ENCODE measurements at regions not wholly inside any gene's neighbourhood (a gene's known extent, or its start where the extent isn't known, plus 50 kb on each side); places are given as distances from the start of the nearest gene placed in this dataset.
"Not testable (repeated sequence)": the region's sequence is repeated elsewhere in the genome, so short reads cannot be mapped to it uniquely, and the experiment has no call there.

- Histone ChIP-seq H3K27me3 (replicated peaks; ENCODE audit: insufficient read depth) (no peaks in the 10 kb centered on the region), H3K79me2 (ENCODE audit: insufficient read depth) (no peaks in the 10 kb centered on the region), H3K9ac (no peak overlapping the region), H3F3A (ENCODE audit: insufficient read depth) (no peaks in the 10 kb centered on the region), H3K4me3 (no peak overlapping the region), H3K9me3 (ENCODE audit: low read depth) (no peaks in the 10 kb centered on the region), H3K36me3 (ENCODE audit: low read depth) (no peaks in the 10 kb centered on the region), H4K20me1 (ENCODE audit: insufficient read depth) (no peaks in the 10 kb centered on the region), H3K9me2 (ENCODE audit: insufficient read depth) (no peaks in the 10 kb centered on the region), H3K4me2 (ENCODE audit: unreplicated experiment) (no peak overlapping the region), H2AFZ (no peak overlapping the region), H3K4me1 (ENCODE audit: insufficient read depth) (no peaks in the 10 kb centered on the region), H3K27ac (no peak overlapping the region)
- no peak for TF ChIP-seq EZH2 (IDR thresholded peaks at IDR 0.05; ENCODE audit: insufficient read depth, poor library complexity, severe bottlenecking)
- in situ Hi-C loops (cut with MboI), result no loop called here
- no peak for DNase-seq
- 50 to 54% methylated on average over 1 of the region's 1 CpG for WGBS, 2 experiments (ENCODE audit: low coverage in 1 of 2, low lambda C conversion rate in 2 of 2, missing lambda C conversion rate in 2 of 2)
These were observed 116.9 kb upstream of the CCNH start for GRCh38 chr5:87529486-87530076.

DNA sequence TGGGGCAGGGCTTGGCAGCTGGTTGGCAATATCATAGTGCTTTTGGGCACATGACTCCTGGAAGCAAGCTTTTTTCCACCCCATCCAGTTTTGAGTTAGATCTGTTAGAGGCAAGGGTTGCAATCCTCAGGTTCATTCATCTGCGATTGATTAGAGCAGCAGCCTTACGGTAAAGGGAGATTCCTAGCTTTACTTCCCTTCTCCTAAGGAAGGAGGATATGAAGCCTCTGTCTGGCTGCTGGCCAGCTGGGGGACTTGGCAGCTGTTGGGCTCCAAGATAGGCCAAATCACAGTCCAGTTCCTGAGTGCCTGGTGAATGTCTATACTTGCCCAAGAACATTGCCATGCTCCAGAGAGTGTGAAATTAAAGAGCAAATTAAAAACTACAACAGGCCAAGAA lies 113.4 kb upstream of the CCNH start:
- no peaks in the 10 kb centered on the region for H3K36me3 ChIP-seq (ENCODE audit: low read depth)
- WGBS, 2 experiments (ENCODE audit: low coverage in 1 of 2, low lambda C conversion rate in 2 of 2, missing lambda C conversion rate in 2 of 2), result 10 to 33% methylated on average over 2 of the region's 2 CpGs
- TF ChIP-seq EZH2 (IDR thresholded peaks at IDR 0.05; ENCODE audit: insufficient read depth, poor library complexity, severe bottlenecking), result no peak
- no peaks in the 10 kb centered on the region for H4K20me1 ChIP-seq (ENCODE audit: insufficient read depth)
- no peak for DNase-seq
- H2AFZ ChIP-seq, result no peak overlapping the region
- no peaks in the 10 kb centered on the region for H3K4me1 ChIP-seq (ENCODE audit: insufficient read depth)
- H3K4me3 ChIP-seq, result no peak overlapping the region
- in situ Hi-C loops (cut with MboI), result no loop called here
- H3K27ac ChIP-seq, result no peak overlapping the region
- H3K9me2 ChIP-seq (ENCODE audit: insufficient read depth), result no peaks in the 10 kb centered on the region
- H3K9me3 ChIP-seq (ENCODE audit: low read depth), result no peaks in the 10 kb centered on the region
- no peaks in the 10 kb centered on the region for H3F3A ChIP-seq (ENCODE audit: insufficient read depth)
- H3K9ac ChIP-seq, result no peak overlapping the region
- no peaks in the 10 kb centered on the region for H3K79me2 ChIP-seq (ENCODE audit: insufficient read depth)
- H3K27me3 ChIP-seq (replicated peaks; ENCODE audit: insufficient read depth), result no peaks in the 10 kb centered on the region
- no peak overlapping the region for H3K4me2 ChIP-seq (ENCODE audit: unreplicated experiment)

GRCh38 chr5:87524217-87524616 lies 111.5 kb upstream of the CCNH start:
- TF ChIP-seq EZH2phosphoT487 (IDR thresholded peaks at IDR 0.05; ENCODE audit: insufficient read depth, low read depth), result no peak
- no peak for TF ChIP-seq EZH2 (IDR thresholded peaks at IDR 0.05; ENCODE audit: insufficient read depth, poor library complexity, severe bottlenecking)
- Histone ChIP-seq H3F3A (ENCODE audit: insufficient read depth) (no peaks in the 10 kb centered on the region), H3K27me3 (replicated peaks; ENCODE audit: insufficient read depth) (no peaks in the 10 kb centered on the region), H3K36me3 (ENCODE audit: low read depth) (no peaks in the 10 kb centered on the region), H3K79me2 (ENCODE audit: insufficient read depth) (no peaks in the 10 kb centered on the region), H3K4me2 (ENCODE audit: unreplicated experiment) (no peak overlapping the region), H3K9me2 (ENCODE audit: insufficient read depth) (no peaks in the 10 kb centered on the region), H3K4me3 (no peak overlapping the region), H2AFZ (no peak overlapping the region), H3K27ac (no peak overlapping the region), H3K9me3 (ENCODE audit: low read depth) (no peaks in the 10 kb centered on the region), H3K4me1 (ENCODE audit: insufficient read depth) (no peaks in the 10 kb centered on the region), H4K20me1 (ENCODE audit: insufficient read depth) (no peaks in the 10 kb centered on the region), H3K9ac (no peak overlapping the region)
- 10 to 12% methylated on average over 9 of the region's 9 CpGs for WGBS, 2 experiments (ENCODE audit: low coverage in 1 of 2, low lambda C conversion rate in 2 of 2, missing lambda C conversion rate in 2 of 2)
- in situ Hi-C loops (cut with MboI), result no loop called here
- no peak for DNase-seq

DNA sequence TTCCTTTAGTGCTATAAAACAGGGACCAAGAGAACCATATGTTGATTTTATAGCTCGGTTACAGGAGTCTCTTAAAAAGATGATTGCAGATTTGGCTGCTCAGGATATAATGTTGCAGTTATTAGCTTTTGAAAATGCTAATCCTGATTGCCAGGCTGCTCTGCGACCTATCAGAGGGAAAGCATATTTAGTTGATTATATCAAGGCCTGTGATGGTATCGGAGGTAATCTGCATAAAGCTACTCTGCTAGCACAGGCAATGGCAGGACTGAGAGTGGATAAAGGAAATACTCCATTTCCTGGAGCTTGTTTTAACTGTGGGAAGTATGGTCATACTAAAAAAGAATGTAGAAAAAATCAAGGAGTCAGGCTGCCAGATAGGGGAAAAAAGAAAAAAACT lies 99.0 kb upstream of the CCNH start:
- not testable (repeated sequence) for H3K9me2 ChIP-seq (ENCODE audit: insufficient read depth); H4K20me1 ChIP-seq (ENCODE audit: insufficient read depth)

DNA sequence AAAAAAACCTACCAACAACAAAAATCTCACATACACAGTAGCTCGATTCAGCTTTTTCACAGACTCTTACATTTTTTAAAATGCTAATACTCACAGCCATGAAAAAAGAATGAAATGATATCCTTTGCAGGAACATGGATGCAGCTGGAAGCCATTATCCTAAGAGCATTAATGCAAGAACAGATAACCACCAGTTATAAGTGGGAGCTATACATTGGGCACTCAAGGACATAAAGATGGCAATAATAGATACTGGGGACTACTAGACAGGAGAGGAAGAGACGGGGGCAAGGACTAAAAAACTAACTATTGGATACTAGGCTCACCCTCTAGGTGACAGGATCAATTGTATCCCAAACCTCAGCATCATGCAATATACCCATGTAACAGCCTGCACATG lies 90.3 kb upstream of the CCNH start:
- no peaks in the 10 kb centered on the region for H3K27me3 ChIP-seq (replicated peaks; ENCODE audit: insufficient read depth)
- no peak overlapping the region for H3K9ac ChIP-seq
- in situ Hi-C loops (cut with MboI), result no loop called here
- DNase-seq, result no peak
- no peak overlapping the region for H3K4me3 ChIP-seq
- H3K9me2 ChIP-seq (ENCODE audit: insufficient read depth), result 0 out of 2 replicates have a peak, but pooled peaks cover 5% of the 10 kb centered on the region
- WGBS, 2 experiments (ENCODE audit: low coverage in 1 of 2, low lambda C conversion rate in 2 of 2, missing lambda C conversion rate in 2 of 2), result 2 to 3% methylated on average over 2 of the region's 2 CpGs
- no peaks in the 10 kb centered on the region for H3F3A ChIP-seq (ENCODE audit: insufficient read depth)
- H3K4me1 ChIP-seq (ENCODE audit: insufficient read depth), result no peaks in the 10 kb centered on the region
- H3K4me2 ChIP-seq (ENCODE audit: unreplicated experiment), result no peak overlapping the region
- H3K36me3 ChIP-seq (ENCODE audit: low read depth), result no peaks in the 10 kb centered on the region
- H2AFZ ChIP-seq, result no peak overlapping the region
- H3K9me3 ChIP-seq (ENCODE audit: low read depth), result no peaks in the 10 kb centered on the region
- TF ChIP-seq EZH2phosphoT487 (IDR thresholded peaks at IDR 0.05; ENCODE audit: insufficient read depth, low read depth) (no peak), EZH2 (IDR thresholded peaks at IDR 0.05; ENCODE audit: insufficient read depth, poor library complexity, severe bottlenecking) (no peak)
- H4K20me1 ChIP-seq (ENCODE audit: insufficient read depth), result no peaks in the 10 kb centered on the region
- H3K27ac ChIP-seq, result no peak overlapping the region
- H3K79me2 ChIP-seq (ENCODE audit: insufficient read depth), result no peaks in the 10 kb centered on the region

More for the DNA sequence above, 99.0 kb upstream of the CCNH start:
- DNase-seq; H3K9ac ChIP-seq; H3K4me2 ChIP-seq (ENCODE audit: unreplicated experiment); H2AFZ ChIP-seq; H3K4me3 ChIP-seq; H3K36me3 ChIP-seq (ENCODE audit: low read depth); in situ Hi-C loops (cut with MboI); H3F3A ChIP-seq (ENCODE audit: insufficient read depth); H3K4me1 ChIP-seq (ENCODE audit: insufficient read depth); H3K9me3 ChIP-seq (ENCODE audit: low read depth); H3K79me2 ChIP-seq (ENCODE audit: insufficient read depth); H3K27me3 ChIP-seq (replicated peaks; ENCODE audit: insufficient read depth); H3K27ac ChIP-seq: not testable (repeated sequence)
- WGBS, 2 experiments (ENCODE audit: low coverage in 1 of 2, low lambda C conversion rate in 2 of 2, missing lambda C conversion rate in 2 of 2), result 4 to 7% methylated on average over 3 of the region's 3 CpGs

Data from GM23248 (cell line).